ENCODE measurements at regions not wholly inside any gene's neighbourhood (a gene's known extent, or its start where the extent isn't known, plus 50 kb on each side); places are given as distances from the start of the nearest gene placed in this dataset.

DNA sequence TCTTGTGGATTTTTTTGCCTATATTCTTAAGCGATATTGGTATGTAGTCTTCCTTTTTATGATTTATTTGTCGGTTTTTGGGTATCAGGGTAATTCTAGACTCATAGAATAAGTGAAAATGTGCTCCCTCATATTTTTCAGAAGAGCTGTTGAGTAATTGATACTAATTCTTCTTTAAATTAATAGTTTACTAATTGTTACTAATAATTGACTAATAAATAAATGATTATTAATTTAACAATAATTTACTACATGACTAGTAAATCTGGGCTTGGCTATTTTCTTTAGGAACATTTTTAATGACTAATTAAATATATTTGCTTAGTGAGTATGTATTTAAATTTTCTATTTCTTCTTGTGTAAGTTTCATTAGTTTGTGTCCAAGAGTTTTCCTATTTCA lies 325.0 kb downstream of the ADCYAP1 start:
- no peak overlapping the region for H3K4me3 ChIP-seq (ENCODE audit: severe bottlenecking)
- H3K9me3 ChIP-seq (ENCODE audit: severe bottlenecking): no peaks in the 10 kb centered on the region
- no peak overlapping the region for H3K27ac ChIP-seq (ENCODE audit: poor library complexity, severe bottlenecking)
- TF ChIP-seq, protein P1, sequence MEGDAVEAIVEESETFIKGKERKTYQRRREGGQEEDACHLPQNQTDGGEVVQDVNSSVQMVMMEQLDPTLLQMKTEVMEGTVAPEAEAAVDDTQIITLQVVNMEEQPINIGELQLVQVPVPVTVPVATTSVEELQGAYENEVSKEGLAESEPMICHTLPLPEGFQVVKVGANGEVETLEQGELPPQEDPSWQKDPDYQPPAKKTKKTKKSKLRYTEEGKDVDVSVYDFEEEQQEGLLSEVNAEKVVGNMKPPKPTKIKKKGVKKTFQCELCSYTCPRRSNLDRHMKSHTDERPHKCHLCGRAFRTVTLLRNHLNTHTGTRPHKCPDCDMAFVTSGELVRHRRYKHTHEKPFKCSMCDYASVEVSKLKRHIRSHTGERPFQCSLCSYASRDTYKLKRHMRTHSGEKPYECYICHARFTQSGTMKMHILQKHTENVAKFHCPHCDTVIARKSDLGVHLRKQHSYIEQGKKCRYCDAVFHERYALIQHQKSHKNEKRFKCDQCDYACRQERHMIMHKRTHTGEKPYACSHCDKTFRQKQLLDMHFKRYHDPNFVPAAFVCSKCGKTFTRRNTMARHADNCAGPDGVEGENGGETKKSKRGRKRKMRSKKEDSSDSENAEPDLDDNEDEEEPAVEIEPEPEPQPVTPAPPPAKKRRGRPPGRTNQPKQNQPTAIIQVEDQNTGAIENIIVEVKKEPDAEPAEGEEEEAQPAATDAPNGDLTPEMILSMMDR (IDR thresholded peaks at IDR 0.05; ENCODE audit: poor library complexity, severe bottlenecking): no peak
- no peak for ATAC-seq (ENCODE audit: low read depth)
- no peaks in the 10 kb centered on the region for H3K36me3 ChIP-seq (ENCODE audit: low read depth)
- no peaks in the 10 kb centered on the region for H3K27me3 ChIP-seq (ENCODE audit: insufficient read depth, poor library complexity, severe bottlenecking)
- H3K4me1 ChIP-seq (ENCODE audit: insufficient read depth, poor library complexity, severe bottlenecking): no peaks in the 10 kb centered on the region
- DNase-seq (ENCODE audit: low spot score): no peak

DNA sequence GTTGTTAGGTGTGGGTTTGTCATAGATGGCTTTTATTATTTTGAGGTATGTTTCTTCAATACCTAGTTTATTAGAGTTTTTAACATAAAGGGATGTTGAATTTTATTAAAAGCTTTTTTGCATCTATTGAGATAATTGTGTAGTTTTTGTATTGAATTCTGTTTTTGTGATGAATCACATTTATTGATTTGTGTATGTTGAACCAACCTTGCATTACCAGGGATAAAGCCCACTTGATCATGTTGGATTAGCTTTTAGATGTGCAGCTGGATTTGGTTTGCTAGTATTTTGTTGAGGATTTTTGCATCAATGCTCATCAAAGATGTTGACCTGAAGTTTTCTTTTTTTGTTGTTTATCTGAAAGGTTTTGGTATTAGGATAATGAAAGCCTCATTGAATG lies 328.2 kb downstream of the ADCYAP1 start:
- DNase-seq (ENCODE audit: low spot score): no peak
- Histone ChIP-seq H3K36me3 (ENCODE audit: low read depth) (no peaks in the 10 kb centered on the region), H3K4me1 (ENCODE audit: insufficient read depth, poor library complexity, severe bottlenecking) (no peaks in the 10 kb centered on the region), H3K27me3 (ENCODE audit: insufficient read depth, poor library complexity, severe bottlenecking) (no peaks in the 10 kb centered on the region), H3K27ac (ENCODE audit: poor library complexity, severe bottlenecking) (no peak overlapping the region), H3K9me3 (ENCODE audit: severe bottlenecking) (no peaks in the 10 kb centered on the region), H3K4me3 (ENCODE audit: severe bottlenecking) (no peak overlapping the region)
- ATAC-seq (ENCODE audit: low read depth): no peak
- TF ChIP-seq, protein P1 (IDR thresholded peaks at IDR 0.05; ENCODE audit: poor library complexity, severe bottlenecking): no peak

DNA sequence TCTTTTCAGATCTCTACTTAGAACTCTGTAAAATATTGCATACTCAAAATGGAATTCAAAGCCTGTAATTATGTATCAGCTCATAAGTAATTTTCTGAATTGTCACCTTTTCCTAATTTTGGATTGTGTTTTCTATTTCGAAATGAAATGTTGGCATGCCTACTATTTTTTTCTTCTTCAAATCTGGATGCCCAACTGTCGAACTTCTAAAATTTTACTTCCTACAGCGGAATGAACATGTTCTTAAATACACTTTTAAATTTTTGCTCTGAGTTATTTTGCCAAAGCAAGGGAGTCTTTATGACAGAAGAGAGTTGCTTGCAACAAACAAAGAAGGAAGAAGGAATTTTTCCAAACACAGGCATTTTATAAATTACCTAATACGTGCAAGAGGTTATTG lies 336.0 kb downstream of the ADCYAP1 start:
- H3K36me3 ChIP-seq (ENCODE audit: low read depth): no peaks in the 10 kb centered on the region
- H3K9me3 ChIP-seq (ENCODE audit: severe bottlenecking): no peaks in the 10 kb centered on the region
- ATAC-seq (ENCODE audit: low read depth) (no peak), DNase-seq (ENCODE audit: low spot score) (no peak)
- TF ChIP-seq, protein P1 (IDR thresholded peaks at IDR 0.05; ENCODE audit: poor library complexity, severe bottlenecking): no peak
- no peak overlapping the region for H3K27ac ChIP-seq (ENCODE audit: poor library complexity, severe bottlenecking)
- H3K4me1 ChIP-seq (ENCODE audit: insufficient read depth, poor library complexity, severe bottlenecking): no peaks in the 10 kb centered on the region
- H3K4me3 ChIP-seq (ENCODE audit: severe bottlenecking): no peak overlapping the region
- H3K27me3 ChIP-seq (ENCODE audit: insufficient read depth, poor library complexity, severe bottlenecking): no peaks in the 10 kb centered on the region

DNA sequence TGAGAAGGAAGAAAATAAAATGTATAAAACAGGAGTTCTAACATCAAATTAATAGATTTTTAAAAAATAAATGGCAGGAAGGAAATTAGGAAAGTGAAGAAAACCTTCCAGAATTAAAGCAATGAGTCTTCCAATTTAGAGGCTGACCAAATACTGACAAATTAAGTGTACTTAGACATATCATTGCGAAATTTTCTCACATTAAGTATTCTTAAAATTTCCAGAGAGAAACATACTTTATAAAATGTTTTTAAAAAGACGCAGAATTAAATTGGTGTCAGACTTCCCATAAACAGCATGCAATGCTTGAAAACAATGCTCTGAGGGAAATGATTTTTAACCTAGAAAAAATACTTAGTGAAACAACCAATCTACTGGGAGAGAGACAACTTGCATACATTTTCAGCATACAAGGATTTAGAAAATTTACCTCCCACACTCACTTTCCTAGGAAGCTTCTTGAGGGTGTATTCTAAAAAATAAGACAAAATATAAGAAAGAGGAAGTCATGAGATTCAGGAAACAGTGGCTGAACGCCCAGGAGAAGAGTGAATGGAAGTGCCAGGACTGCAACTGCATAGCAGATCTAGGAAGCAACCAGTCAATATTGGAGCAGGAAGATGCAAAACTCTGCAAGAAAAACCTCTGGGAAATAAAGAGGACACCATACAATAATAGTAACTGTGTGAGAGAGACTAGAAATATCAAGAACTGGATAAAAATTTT lies 339.9 kb downstream of the ADCYAP1 start:
- no peaks in the 10 kb centered on the region for H3K4me1 ChIP-seq (ENCODE audit: insufficient read depth, poor library complexity, severe bottlenecking)
- H3K36me3 ChIP-seq (ENCODE audit: low read depth): no peaks in the 10 kb centered on the region
- no peaks in the 10 kb centered on the region for H3K27me3 ChIP-seq (ENCODE audit: insufficient read depth, poor library complexity, severe bottlenecking)
- DNase-seq (ENCODE audit: low spot score): no peak
- H3K9me3 ChIP-seq (ENCODE audit: severe bottlenecking): no peaks in the 10 kb centered on the region
- TF ChIP-seq, protein P1 (IDR thresholded peaks at IDR 0.05; ENCODE audit: poor library complexity, severe bottlenecking): no peak
- no peak for ATAC-seq (ENCODE audit: low read depth)
- no peak overlapping the region for H3K4me3 ChIP-seq (ENCODE audit: severe bottlenecking)
- no peak overlapping the region for H3K27ac ChIP-seq (ENCODE audit: poor library complexity, severe bottlenecking)

DNA sequence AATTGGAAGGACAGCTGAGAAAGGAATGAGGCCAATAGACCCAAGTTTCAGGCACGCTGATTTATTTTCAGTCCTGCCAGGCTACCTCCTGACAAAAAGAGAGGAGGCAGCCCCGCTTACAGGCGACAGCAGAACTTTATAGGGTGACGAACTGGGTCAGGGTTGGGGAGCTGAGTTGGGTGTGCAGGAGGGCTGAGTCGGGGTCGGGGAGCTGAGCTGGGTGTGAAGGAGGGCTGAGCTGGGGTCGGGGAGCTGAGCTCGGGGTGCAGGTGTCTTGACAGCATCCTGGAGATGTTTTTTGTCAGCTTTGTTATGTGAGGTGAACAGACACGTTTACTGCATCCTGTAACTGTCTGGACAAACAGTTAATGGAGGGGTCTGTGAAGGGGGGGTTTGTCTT lies 342.2 kb downstream of the ADCYAP1 start:
- H3K4me3 ChIP-seq (ENCODE audit: severe bottlenecking): no peak overlapping the region
- no peaks in the 10 kb centered on the region for H3K27me3 ChIP-seq (ENCODE audit: insufficient read depth, poor library complexity, severe bottlenecking)
- no peak for DNase-seq (ENCODE audit: low spot score)
- TF ChIP-seq, protein P1 (IDR thresholded peaks at IDR 0.05; ENCODE audit: poor library complexity, severe bottlenecking): no peak
- H3K36me3 ChIP-seq (ENCODE audit: low read depth): no peaks in the 10 kb centered on the region
- no peaks in the 10 kb centered on the region for H3K9me3 ChIP-seq (ENCODE audit: severe bottlenecking)
- H3K4me1 ChIP-seq (ENCODE audit: insufficient read depth, poor library complexity, severe bottlenecking): no peaks in the 10 kb centered on the region
- ATAC-seq (ENCODE audit: low read depth): no peak
- H3K27ac ChIP-seq (ENCODE audit: poor library complexity, severe bottlenecking): no peak overlapping the region
